ENCODE measurements at regions not wholly inside any gene's neighbourhood (a gene's known extent, or its start where the extent isn't known, plus 50 kb on each side); places are given as distances from the start of the nearest gene placed in this dataset.

DNA sequence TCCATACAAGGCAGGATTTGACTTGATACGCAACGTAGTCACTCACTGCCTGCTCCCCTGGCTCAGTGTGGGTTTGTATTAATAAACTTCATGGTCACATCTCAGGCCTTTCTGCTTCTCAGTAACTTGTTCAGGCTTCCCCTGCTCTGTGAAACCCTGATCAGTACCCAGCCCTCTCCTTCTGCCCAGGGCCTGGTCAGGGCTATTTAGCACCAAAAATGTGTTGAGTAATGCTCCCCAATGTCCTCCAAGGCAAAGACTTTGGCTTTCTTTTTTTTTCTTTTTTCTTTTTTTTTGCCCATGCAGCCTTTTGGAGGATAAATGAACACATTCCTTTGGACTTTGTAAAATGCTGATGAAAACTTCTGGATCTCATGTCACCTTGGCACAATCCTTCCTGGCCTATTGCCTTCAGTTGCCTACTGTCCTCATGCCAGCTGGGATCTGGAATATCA is 399.2 kb upstream of the KLF4 start:
- no peak for DNase-seq

DNA sequence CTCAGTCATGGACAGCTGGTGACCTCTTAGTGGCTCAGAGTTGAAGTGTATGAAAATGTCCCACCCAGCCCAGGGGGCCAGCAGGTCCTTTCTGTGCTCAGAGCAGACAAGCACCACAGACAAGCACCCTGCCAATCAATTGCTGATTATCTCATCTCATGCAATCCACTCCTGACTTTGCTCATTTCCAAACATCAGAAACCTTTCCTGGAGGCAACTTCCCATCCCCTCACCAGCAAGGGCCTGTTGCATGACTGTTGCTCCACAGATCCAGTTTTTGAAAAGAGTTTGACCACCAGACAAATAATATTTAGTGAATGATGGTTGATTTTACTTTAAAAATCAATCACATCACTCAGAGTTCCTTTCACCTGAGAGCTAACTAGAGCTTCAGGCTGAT is 397.3 kb upstream of the KLF4 start:
- no peak for DNase-seq

DNA sequence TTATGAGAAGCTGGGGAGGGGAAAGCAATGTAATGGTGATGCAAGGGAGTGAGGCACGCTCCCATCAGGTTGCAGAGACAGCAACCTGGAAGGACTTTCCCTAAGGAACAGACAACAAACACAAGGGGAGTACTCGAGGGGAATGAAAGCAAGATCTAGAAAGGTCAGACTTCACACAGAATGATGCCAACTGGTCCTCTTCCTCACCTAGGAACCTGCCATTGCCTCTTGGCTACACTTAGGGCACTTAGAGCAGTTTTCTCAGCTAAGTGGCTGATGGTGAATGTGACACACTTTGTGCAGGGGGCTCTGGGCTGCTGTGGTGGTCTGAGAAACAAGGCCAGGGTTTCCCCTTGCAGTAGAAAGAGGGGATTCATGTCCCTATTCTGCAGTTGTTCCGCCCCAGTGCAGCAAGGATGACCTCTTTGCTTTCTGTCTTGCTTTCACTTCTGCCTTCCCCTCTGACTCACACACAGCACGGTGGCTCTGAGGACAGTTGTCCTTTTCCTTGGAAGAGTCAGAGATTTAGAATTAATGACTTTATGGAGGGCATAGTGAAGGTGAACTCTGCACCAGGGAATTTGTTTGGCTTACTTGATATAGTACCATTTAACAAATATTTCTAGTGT is 394.0 kb upstream of the KLF4 start:
- DNase-seq = no peak

DNA sequence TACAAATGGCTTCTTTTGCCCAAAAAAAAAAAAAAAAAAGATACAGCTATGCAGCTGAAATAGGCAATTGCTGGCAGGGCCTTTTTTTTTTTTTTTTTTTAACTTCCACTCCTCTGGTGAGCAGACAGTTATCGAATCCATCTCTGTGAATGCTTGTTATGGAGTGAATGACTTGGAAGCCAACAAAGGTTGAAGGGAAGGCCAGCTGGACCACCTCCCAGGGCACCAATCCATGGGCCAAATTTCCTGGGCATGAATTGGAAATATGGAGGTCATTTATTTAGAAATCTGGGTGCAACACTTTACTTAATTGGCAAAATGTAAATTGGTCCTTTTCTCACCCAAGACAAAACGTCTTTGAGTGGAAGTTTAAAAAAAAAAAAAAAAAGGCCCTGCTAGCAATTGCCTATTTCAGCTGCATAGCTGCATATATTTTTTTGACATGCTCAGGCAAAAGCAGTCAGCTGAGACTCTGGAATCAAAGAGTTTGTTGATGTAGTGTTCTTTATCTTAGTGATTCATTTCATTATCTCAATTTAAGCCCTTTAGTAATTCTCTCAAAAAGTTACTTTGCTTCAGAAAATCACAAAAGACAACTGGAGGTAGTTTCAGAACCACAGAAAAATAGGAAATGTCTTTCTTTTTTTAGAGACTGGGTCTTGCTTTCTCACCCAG is 392.2 kb upstream of the KLF4 start:
- DNase-seq = no peak

DNA sequence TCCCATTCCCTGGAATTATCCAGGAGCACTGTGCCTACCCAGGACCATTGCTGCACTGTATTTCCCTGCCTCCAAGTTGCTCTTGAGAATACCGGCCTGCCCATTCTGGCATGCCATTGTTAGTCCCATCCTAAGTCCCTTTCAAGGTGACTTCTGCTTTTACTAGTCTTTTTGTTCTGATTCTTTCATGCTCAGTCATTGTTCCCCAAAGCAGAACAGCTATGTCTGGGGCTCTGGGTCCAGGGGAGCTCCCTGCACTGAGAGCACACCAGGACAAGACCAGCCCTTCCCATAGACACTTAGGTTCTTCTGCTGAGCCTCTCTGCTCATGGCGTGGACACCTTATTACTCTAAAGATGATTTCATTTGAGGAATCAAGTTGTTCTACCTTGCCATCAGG is 388.9 kb upstream of the KLF4 start:
- no peak for DNase-seq

DNA sequence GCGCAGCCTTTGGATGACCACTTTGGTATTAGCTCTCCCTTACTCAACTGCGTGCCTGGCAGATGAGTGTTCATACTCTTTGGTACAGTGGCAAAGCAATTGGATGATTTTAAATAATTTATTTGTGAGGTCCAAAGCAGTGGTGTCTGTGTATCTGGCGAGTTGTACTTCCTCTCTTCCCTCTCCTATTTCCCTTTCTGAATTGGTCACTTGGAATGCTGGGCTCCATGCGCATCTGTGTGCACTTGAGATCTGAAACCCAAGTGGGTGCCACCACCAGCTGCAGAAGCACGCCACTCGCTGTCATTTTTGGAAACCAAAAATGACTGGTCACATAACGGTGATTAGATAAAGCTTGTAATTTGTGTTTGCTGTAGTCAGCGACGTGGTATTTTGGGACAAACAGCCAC is 386.0 kb upstream of the KLF4 start:
- no peak for DNase-seq

DNA sequence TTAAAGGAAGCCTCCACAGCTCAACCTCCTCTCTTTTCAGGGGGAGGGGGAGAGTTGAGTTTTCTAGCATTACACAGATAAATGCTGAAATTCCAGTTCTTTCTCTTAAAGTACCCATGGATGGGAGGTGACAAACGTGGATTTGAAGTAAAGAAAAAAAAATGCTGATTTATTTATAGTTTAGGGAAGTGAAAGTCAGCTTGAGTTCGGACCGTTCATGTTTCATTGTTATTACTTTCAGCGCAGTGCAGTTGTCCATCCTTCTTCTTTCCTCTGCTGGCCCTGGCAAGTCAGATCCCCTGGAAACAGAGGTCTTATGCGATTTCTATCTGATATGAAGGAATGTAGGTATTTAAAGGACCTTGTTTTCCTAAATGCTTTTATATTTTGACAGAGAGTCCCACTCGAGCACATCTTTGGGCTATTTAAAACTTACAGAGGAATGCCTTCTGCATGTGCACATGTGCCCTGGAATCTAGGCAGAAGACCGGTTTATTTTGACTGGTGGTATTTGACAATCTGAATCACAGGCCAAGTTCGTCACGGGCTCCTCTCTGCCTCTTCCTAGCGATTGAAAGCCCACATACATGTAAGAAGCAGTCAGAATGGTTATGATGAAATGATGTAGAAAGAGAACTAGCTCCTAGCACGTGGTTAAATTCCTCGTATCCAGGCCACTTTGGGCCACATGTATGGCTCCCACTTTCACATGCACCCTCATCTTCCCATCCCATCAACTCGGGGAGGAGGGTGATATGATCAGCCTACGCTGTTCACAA is 385.2 kb upstream of the KLF4 start:
- no peak for DNase-seq

DNA sequence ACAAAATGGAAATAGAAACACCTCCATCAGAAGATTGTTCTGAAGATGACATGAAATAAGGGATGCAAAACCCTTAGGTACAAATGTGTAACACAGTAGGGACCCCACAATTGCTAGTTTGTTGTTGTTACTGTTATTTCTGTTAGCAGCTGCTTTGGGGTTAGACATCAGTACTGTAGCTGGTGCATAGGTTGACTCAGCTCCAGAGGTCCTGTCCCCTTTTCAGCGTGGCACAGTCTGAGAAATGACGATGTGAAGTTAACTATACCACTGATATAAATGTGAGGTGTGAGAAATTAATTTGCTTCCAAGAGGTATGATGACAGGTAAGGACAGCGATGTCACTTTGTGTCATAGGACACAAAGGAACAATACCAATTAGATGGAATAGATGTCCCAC is 384.6 kb upstream of the KLF4 start:
- no peak for DNase-seq

DNA sequence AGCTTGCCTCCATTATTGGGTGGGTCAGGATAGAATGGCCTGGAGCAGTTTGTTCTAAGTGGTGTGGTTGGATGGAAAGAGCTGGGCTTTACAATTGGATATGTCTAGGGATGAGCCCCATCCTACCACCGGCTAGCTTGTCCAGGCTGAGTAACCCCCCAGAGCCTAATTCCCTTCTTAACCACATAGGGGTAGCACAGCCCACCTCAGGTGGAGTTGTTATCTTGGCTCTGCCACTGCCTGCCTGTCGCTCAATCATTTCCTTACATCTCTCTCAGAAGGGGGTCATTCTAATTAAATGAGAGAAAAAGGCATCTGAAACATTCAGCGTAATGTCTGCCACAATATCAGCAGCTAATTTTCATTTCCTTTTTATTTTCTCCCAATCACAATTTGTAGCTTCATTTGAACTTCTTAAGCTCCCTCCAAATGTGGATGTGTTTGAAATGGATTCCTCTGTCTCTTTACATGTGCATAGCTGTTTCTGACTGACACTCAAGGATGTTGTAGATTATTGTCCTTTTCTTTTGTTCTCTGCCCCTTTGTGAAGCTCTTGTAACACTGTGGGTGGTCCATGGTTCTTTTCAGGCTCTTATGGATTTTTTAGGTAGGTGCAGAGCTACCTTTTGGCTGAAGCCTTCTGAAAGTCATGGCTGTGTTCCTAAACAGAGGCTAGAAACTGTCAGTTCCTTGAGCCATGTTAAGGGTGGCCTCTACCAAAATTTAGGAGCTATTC is 383.1 kb upstream of the KLF4 start:
- no peak for DNase-seq

DNA sequence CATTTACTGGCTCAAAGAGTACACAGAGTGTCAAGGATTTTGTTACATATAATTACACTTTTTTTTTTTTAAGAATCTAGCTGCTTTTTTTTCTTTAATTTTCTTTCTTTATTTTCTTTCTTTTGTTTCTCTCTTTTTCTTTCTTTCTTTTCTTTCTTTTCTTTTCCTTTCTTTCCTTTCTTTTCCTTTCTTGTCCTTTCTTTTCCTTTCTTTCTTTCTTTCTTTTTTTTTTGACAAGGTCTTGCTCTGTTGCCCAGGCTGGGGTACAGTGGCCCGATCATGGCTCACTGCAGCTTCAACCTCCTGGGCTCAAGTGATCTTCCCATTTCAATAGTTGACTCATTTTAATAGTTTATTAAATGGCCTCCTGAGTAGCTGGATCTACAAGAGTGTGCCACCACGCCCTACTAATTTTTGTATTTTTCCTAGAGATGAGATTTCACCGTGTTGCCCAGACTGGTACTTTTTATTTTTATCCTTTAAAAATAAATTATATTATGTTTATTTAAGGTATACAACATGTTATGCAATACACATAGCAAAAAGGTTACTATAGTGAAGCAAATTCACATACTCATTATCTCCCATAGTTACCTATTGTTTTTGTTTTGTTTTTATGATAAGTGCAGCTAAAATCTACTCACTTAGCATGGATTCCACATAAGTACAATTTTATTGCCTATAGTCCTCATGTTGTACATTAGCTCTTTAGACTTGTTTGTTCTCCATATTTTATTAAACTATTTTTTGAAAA is 381.5 kb upstream of the KLF4 start:
- DNase-seq = no peak

DNA sequence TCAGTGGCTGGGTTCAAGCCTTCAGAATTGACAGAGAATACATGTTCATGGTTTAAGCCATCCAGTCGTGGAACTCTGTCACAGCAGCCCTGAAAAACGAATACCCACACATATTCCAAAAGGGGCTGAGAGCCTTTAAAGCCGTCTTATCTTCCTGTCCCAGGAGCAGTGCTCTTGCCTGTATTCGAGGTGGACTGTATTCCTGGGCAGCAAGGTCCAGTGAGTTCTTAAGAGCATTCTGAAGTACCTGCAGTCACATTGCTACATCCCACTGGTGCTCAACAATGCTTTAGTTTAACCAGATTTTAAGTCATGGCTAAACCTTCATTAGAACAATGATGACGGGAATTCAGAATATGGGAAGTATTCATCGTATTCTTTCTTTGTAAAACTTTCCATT is 380.7 kb upstream of the KLF4 start:
- DNase-seq = no peak

DNA sequence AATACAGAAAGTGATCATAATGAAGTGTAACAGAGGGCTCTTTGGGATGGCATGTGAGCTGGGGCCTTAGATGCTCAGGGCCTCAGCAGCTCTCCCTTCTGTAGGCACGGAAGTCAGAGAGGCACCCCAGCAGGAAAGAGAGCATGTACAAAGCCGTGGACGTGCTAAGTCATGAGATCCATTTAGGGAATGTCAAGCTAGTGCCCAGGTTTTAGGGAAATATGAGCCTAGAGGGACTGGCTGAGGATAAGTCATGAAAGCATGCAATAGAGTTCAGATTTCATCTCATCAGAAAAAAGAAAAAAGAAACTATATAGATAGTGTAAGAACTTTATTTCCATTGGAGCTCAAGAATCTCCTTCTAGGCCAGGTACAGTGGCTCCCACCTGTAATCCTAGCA is 379.5 kb upstream of the KLF4 start:
- no peak for DNase-seq

DNA sequence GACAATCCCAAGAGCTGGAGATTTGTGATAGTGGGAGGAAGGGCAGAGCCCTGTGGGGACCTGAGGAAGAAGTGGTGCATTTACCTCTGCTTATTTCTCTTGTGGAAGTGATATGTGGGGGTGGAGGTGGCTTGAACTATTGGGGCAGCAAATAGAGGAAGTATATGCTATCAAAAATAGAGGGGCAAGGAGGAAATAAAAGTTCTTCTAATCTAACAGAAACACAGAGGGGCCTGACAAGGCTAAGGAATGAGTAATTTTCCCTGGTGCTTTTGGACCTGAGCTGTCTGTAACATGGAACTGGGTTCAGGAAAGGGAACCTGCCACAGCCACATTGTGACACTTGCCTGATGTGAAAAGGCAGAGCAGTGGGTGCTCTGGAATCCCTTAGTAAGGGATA is 378.6 kb upstream of the KLF4 start:
- no peak for DNase-seq

DNA sequence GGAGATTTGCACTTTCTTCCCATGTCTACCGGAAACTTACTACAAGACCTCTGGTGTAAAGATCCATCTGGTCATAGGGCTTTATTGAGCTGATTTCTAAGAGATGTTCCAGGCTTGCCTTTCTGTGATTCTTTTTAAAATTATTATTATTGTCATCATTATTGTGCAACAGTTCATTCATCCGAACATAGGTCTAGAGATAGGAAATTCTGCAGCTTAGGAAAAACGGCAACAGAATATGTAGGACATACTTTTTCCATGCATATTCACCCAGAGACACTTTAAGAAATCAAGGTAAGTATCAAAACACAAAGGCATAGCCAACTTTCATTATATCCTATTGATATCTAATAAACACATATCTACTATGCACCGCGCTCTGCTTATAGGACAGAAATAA is 378.2 kb upstream of the KLF4 start:
- no peak for DNase-seq

DNA sequence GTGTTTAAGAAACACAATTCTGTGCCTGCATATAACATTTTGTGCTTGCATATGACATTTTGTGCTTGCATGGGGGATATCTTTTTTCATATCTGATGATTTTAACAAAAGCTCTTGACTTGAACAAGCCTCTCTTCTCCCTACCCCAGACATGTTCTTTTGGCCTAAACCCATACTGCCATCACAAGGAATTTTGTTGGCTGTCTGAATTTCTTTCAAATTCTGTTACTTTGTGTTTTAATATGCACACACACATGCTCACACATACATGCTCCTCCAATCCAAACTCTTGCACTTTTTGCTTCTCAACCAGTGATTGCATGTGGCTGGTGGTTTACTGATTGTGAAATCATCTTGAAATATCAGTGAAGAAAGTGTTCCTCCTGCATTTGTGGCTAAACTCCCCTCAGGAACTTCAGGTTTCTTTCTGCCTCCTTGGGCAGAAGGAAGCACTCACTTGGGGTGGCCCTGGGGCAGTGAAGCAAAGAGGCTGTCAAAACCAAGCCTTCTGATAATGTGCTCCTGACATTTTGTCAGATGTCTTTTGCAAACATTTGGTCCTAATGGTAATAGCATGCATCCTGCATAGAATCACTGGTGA is 377.2 kb upstream of the KLF4 start:
- DNase-seq = no peak

DNA sequence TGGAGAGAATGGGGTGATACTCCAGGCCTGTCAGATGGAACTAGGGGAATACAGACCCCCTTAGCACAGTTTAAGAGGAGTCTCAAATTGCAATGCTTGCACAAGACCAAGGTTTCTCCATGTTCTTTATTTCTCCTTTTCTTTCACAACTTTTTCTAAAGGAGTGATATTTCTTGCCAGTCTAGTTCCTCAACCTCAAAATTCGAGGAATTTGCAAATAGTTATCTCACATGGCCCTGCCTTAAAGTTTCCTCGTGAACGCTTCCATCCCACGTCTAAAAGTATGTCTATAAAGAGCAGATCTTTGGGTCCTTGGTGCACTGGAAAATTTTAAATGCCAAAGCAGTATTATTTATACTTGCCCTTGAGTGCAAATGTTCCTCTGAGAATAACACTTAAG is 373.8 kb upstream of the KLF4 start:
- DNase-seq = no peak

DNA sequence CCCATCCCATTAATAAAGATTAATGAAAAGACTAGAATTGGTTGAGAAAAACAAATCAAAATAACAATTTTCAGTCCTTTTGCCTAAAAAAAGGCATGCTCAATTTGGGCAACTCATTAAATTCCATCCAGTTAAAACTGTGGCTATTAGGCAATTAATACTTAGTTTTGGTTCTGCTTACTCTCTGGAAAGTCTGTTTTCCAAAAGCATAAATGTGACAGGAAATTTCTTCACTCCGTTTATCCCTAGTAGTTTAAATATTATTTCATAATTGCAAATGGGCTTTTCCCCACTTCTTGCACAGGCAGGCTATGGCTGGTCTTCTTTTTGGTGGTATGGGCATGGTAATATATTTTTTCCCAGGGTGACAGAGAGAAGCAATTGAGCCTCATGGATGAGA is 373.3 kb upstream of the KLF4 start:
- DNase-seq = no peak

DNA sequence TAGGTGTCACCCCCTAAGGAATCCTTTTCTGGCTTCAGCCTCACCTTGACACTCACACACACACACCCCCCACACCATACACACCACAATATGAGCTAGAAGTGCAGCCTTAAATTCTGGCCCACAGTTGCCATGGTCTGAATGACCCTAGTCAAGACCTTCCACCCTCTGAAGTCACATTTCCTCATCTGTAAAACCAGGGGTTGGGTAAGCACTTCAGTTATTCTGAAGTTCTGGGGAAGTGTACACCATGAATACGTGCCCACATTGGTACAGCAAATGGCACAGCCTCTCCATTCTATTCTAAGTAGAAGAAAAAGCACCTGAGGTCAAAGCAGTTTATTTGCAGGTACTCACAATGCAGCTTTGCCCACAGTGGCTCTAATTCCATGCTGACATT is 372.8 kb upstream of the KLF4 start:
- DNase-seq = no peak

DNA sequence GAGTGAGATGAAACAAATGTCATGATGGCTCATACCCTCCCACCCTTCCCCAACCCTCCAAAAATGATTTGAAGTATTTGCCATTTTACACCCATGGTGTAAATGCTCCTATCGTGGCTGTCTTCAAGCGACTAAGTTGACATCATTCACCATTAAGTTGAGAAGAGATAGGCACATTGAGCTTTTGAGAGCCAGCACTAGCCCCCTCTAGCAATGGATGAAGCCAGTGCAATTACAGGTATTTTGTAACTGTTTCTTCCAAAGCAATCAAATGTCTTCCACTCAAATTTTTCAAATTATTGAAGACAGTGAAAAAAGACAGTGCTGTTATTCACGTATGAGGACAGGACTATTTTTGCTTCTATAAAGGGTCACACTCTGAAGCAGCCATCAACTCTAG is 371.5 kb upstream of the KLF4 start:
- DNase-seq = no peak

DNA sequence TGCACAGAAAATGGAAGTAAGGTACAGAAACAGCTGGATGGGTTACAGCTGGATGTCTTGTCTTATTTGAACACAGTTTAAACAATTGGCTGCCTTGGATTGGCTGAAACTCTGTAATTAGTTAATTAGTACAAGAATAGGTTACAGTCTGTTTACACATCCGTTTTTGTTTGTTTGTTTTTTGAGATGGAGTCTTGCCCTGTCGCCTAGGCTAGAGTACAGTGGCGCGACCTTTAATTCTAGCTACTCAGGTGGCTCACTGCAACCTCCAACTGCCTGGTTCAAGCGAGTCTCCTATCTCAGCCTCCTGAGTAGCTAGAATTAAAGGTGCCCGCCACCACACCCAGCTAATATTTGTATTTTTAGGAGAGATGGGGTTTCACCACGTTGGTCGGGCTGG is 368.7 kb upstream of the KLF4 start:
- DNase-seq = no peak

DNA sequence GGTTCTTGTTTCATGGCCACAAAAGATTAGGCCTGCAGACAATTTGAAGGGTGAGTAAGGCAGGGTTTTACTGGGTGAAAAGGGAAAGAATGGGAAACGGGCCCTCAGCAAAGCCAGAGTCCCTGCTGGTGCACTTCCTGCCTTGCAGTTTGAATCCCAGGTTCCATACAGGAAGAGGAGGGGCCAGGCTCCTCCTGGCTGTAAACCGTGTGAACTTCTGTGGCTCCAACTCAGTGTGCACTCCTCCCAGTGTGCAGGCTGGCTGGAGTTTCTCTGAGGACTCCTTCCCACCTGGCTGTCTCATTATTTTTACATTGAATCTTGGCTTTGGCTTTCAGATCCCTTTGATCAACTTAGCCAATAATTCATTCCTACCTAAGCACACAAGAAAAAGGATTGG is 367.1 kb upstream of the KLF4 start:
- no peak for DNase-seq

DNA sequence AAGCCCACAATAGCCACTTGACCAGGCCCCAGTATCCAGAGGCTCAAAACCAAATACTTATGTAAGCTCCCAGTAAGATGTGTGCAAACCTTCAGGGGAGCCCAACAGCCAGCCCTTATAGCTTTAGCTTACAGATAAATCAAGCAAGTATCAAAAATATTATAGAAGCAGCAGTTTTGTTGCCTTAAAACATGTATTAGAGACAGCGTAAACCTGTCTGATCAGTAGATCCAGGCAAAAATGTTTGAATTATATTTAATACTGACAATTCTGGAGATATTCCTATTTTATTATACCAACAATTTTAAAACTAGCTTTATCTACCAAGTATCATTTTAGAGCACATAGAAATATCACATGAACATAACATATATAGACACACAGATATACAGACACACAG is 365.6 kb upstream of the KLF4 start:
- DNase-seq = no peak

DNA sequence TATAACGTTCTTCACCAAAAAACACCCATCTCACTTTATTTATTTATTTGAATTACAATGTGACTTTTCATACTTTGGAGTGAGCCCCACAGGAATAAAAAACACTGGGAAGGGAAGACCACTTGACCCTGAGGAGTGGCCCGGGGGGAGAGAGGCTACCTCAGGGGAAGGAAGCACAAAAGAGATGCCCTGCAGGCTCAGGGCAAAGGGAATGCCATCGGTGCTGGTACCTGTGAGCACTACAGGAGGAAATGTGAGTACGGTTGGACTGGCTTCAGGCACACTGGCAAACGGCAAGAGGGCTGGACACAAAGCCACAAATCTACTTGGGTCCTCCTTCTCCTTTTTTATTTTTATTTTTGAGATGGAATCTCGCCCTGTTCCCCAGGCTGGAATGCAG is 363.9 kb upstream of the KLF4 start:
- no peak for DNase-seq

All from NCI-H1092 (cell line).